Panc1 (cell line): ENCODE measurements at regions not wholly inside any gene's neighbourhood (a gene's known extent, or its start where the extent isn't known, plus 50 kb on each side); places are given as distances from the start of the nearest gene placed in this dataset.
A peak's percentile ranks its signal among the peaks of the same experiment; 100 is the strongest.

Source experiments
- ATAC-seq: fragments of 200-7000 bp; cut with Tn5 transposase; 2 replicates; pipeline ENCODE4 v1.9.1; 2020; ENCODE audit warnings: mild to moderate bottlenecking, moderate library complexity
- BruUV-seq: library from RNA; stranded (reverse); fragments of 400-500 nt; replicated peaks from 2 replicates; lab custom pipeline; 2021; lab: Mats Ljungman, UMichigan
- CTCF ChIA-PET: fragments of 300-600 bp; sonication (Branson Sonifier 250); formaldehyde crosslinking; loops from one replicate; lab custom pipeline; 2022; ENCODE audit warnings: antibody characterized with exemption; lab: Charles Lee
- POLR2A ChIA-PET: fragments of 300-600 bp; sonication (Branson Sonifier 250); formaldehyde crosslinking; loops from one replicate; lab custom pipeline; 2022; ENCODE audit warnings: antibody characterized with exemption; lab: Charles Lee
- DNase-seq: peaks from one replicate; pipeline ENCODE4 v3.0.0-alpha.2; 2010; ENCODE audit warnings: low read depth, low spot score
- H3K27ac ChIP-seq: 2 replicates; pipeline ENCODE4 v1.5.1; 2011; ENCODE audit warnings: mild to moderate bottlenecking, low read length, inconsistent platforms
- H3K27me3 ChIP-seq: fragments of 200-500 bp; sonication (Bioruptor generic); 2 replicates; pipeline ENCODE4 v1.6.0; 2014; ENCODE audit warnings: low read length, inconsistent platforms; ENCODE audit not compliant: control insufficient read depth, insufficient read depth
- H3K36me3 ChIP-seq: fragments of 200-500 bp; sonication (Bioruptor generic); 2 replicates; pipeline ENCODE4 v1.5.1; 2014; ENCODE audit warnings: inconsistent platforms, mild to moderate bottlenecking, low read length, moderate library complexity; ENCODE audit not compliant: control insufficient read depth, insufficient read depth
- H3K4me1 ChIP-seq: 2 replicates; pipeline ENCODE4 v1.5.1; 2011; ENCODE audit warnings: inconsistent platforms, mild to moderate bottlenecking, low read length, moderate library complexity; ENCODE audit not compliant: control insufficient read depth, insufficient read depth
- H3K4me3 ChIP-seq, 2 experiments: 2 replicates each; pipeline ENCODE4 v1.5.1; 2011 to 2012; ENCODE audit warnings: low read depth in 2 of 2, low read length in 2 of 2, mild to moderate bottlenecking in 2 of 2, inconsistent platforms in 1 of 2, moderate library complexity in 1 of 2
- H3K9me3 ChIP-seq: fragments of 200-500 bp; sonication (Bioruptor generic); 2 replicates; pipeline ENCODE4 v1.5.1; 2014; ENCODE audit warnings: low read depth, mild to moderate bottlenecking, inconsistent platforms, low read length, moderate library complexity; ENCODE audit not compliant: control insufficient read depth, insufficient read depth
- POLR2AphosphoS5 ChIP-seq: IDR thresholded peaks from 2 replicates; pipeline ENCODE4 v1.6.1; 2012; ENCODE audit warnings: mild to moderate bottlenecking, low read depth, low read length, moderate library complexity
- SIN3A ChIP-seq: IDR thresholded peaks from 2 replicates; pipeline ENCODE4 v1.6.1; 2012; ENCODE audit warnings: low read depth, mild to moderate bottlenecking, low read length, moderate library complexity, borderline replicate concordance; ENCODE audit not compliant: insufficient read depth
- TCF7L2 ChIP-seq: IDR thresholded peaks from 2 replicates; pipeline ENCODE4 v1.6.1; 2011; ENCODE audit warnings: mild to moderate bottlenecking, low read depth, low read length, inconsistent platforms
- in situ Hi-C: cut with HindIII; loops from 2 replicates; pipeline ENCODE4 v1.10.0; 2016; ENCODE audit warnings: low sequenced_read_pairs, low pct_unique_long_range_greater_than_20kb
- intact Hi-C: fragments of 100-400 bp; cut with micrococcal nuclease; formaldehyde crosslinking; loops from one replicate; pipeline ENCODE4 v1.10.0; 2022; ENCODE audit not compliant: unreplicated experiment
- TF ChIP-seq, protein P1 (sequence below): fragments of 450-650 bp; IDR thresholded peaks from 2 replicates; pipeline ENCODE4 v1.5.1; 2017; ENCODE audit warnings: mild to moderate bottlenecking
- TF ChIP-seq, protein P2 (sequence below), 2 experiments: IDR thresholded peaks; 2 replicates each; pipeline ENCODE4 v1.6.1; 2011 to 2012; ENCODE audit warnings: low read depth in 2 of 2, control low read depth in 1 of 2, low read length in 1 of 2, mild to moderate bottlenecking in 1 of 2, moderate library complexity in 1 of 2; ENCODE audit not compliant: insufficient read depth in 1 of 2

- ATAC-seq: no peak
- ChIA-PET POLR2A (no interaction called here), CTCF (no interaction called here)
- BruUV-seq: no TSS peak
- in situ Hi-C loops: no loop called here
- intact Hi-C loops: no loop called here
- Histone ChIP-seq H3K4me3 (no peak overlapping the region), H3K9me3 (no peaks in the 10 kb centered on the region), H3K4me1 (no peaks in the 10 kb centered on the region), H3K27ac (no peak overlapping the region), H3K36me3 (no peaks in the 10 kb centered on the region), H3K27me3 (peaks cover 7% of the 10 kb centered on the region)
- peak; percentile 0 for DNase-seq
- TF ChIP-seq, protein P1, sequence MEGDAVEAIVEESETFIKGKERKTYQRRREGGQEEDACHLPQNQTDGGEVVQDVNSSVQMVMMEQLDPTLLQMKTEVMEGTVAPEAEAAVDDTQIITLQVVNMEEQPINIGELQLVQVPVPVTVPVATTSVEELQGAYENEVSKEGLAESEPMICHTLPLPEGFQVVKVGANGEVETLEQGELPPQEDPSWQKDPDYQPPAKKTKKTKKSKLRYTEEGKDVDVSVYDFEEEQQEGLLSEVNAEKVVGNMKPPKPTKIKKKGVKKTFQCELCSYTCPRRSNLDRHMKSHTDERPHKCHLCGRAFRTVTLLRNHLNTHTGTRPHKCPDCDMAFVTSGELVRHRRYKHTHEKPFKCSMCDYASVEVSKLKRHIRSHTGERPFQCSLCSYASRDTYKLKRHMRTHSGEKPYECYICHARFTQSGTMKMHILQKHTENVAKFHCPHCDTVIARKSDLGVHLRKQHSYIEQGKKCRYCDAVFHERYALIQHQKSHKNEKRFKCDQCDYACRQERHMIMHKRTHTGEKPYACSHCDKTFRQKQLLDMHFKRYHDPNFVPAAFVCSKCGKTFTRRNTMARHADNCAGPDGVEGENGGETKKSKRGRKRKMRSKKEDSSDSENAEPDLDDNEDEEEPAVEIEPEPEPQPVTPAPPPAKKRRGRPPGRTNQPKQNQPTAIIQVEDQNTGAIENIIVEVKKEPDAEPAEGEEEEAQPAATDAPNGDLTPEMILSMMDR: peak; percentile 50
- no peak for TF ChIP-seq POLR2AphosphoS5
- no peak for TF ChIP-seq TCF7L2
- TF ChIP-seq, protein P2, sequence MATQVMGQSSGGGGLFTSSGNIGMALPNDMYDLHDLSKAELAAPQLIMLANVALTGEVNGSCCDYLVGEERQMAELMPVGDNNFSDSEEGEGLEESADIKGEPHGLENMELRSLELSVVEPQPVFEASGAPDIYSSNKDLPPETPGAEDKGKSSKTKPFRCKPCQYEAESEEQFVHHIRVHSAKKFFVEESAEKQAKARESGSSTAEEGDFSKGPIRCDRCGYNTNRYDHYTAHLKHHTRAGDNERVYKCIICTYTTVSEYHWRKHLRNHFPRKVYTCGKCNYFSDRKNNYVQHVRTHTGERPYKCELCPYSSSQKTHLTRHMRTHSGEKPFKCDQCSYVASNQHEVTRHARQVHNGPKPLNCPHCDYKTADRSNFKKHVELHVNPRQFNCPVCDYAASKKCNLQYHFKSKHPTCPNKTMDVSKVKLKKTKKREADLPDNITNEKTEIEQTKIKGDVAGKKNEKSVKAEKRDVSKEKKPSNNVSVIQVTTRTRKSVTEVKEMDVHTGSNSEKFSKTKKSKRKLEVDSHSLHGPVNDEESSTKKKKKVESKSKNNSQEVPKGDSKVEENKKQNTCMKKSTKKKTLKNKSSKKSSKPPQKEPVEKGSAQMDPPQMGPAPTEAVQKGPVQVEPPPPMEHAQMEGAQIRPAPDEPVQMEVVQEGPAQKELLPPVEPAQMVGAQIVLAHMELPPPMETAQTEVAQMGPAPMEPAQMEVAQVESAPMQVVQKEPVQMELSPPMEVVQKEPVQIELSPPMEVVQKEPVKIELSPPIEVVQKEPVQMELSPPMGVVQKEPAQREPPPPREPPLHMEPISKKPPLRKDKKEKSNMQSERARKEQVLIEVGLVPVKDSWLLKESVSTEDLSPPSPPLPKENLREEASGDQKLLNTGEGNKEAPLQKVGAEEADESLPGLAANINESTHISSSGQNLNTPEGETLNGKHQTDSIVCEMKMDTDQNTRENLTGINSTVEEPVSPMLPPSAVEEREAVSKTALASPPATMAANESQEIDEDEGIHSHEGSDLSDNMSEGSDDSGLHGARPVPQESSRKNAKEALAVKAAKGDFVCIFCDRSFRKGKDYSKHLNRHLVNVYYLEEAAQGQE (IDR thresholded peaks at IDR 0.05; ENCODE audit: insufficient read depth in 1 of 2, low read depth in 2 of 2, low read length in 1 of 2): no peak
- no peak for TF ChIP-seq SIN3A
Measured at GRCh38 chr12:108063192-108063591, 65.9 kb upstream of the WSCD2 start.

- Histone ChIP-seq H3K27me3 (no peaks in the 10 kb centered on the region; the same call in none of the 2 replicates), H3K4me3 (no peak overlapping the region), H3K4me1 (no peaks in the 10 kb centered on the region), H3K9me3 (no peaks in the 10 kb centered on the region), H3K36me3 (no peaks in the 10 kb centered on the region), H3K27ac (no peak overlapping the region)
- no TSS peak for BruUV-seq
- in situ Hi-C loops (no loop called here), intact Hi-C loops (no loop called here)
- CTCF ChIA-PET: no interaction called here
- TF ChIP-seq SIN3A: no peak
- TF ChIP-seq POLR2AphosphoS5: no peak
- TF ChIP-seq, protein P1: no peak
- TF ChIP-seq, protein P2 (IDR thresholded peaks at IDR 0.05; ENCODE audit: insufficient read depth in 1 of 2, low read depth in 2 of 2, low read length in 1 of 2): no peak
- no peak for TF ChIP-seq TCF7L2
- POLR2A ChIA-PET: interaction anchor here (0.5 kb wide), 1 partner anchor 317 kb away, joined by 3 read pairs; no protein-coding TSS in a partner anchor
- ATAC-seq (no peak), DNase-seq (no peak)
Measured at GRCh38 chr12:108065069-108065468, 64.0 kb upstream of the WSCD2 start.
